ENCODE measurements at regions not wholly inside any gene's neighbourhood (a gene's known extent, or its start where the extent isn't known, plus 50 kb on each side); places are given as distances from the start of the nearest gene placed in this dataset.

DNA sequence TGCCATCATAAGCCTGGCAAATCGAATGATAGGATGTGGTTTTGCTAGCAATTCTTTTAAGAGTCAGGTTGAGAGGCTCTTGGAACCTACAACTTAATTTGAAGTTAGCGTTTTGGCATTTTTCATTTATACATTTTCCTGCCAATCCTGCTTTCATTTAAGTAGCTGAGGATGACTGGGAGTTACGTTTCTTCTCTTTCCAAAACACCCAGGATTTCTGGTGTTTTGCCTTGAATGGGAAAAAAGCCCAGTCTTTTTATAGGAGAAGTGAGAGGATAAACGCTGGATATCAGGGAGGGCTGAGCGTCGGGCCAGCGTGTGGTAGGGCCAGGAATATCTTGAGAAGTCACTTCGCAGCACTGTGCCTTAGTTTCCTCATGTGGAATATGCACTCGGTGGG, 174.2 kb upstream of the HAND2 start:
- DNase-seq (ENCODE audit: low read depth in 2 of 2), result no peak

DNA sequence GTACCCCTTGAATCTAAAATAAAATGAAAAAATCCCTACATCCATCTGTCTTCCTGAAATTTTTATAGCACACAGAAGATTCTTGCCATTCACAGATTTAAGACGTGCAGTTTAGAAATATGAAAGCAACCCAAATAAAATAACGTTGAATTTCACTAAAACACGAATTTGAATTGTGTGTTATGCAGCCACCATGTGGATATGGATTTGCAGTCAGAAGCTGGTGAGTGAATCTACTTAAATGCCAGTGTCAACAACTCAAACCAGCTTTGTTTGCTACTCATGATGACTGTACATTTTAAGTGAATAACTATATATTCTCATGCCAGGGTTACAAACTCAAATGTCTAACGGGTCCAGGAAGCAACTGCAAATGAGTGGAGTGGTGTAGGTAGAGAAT, 173.0 kb upstream of the HAND2 start:
- no peak for DNase-seq (ENCODE audit: low read depth in 2 of 2)

DNA sequence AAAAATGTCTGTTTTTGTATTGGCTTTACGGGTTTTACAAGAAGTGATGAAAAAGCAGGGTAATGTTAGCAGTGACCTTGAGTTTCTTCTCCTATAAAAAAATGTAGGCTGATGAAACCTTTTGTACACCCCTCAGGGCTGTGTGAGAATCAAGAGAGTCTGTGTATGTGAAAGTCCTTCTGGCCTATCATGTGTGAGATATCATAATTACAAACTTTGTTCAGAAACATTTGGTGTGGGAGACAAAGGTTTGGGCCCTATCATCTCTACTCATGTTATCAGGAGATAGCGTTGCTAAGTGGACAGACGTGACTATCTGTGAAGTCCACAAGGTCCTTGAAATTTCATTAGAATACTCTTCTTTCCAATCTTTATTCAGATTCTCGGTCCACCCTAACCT, 170.6 kb upstream of the HAND2 start:
- DNase-seq (ENCODE audit: low read depth in 2 of 2), result no peak

DNA sequence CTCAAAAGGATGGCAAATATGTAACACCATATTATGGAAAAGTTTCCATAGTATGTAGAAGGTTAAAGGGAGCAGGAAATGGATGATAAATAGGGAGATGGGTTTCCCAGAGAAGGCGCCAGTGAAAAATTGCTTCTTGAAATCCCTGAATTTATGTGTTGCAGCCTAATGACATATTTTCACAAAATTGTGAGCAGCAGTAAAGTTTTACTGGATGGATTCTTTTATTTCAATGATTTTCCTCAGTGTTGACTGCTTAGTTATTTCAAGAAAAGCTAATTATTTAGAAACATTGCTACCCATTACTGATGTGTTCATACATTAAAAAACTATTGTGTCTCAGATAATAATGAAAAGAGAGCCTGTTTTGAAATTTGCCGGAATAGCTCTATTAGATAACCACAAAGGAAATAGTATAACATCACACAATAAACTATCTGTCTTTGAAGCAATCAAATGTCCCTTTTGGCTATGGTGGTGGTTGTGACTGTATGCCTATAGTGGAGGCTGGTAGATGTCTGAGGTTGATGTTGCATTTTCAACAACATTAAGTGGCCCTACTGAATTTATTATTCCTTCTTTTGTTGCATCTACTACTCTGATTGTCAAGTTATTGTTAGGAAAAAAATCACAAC, 169.9 kb upstream of the HAND2 start:
- DNase-seq (ENCODE audit: low read depth in 2 of 2), result no peak

DNA sequence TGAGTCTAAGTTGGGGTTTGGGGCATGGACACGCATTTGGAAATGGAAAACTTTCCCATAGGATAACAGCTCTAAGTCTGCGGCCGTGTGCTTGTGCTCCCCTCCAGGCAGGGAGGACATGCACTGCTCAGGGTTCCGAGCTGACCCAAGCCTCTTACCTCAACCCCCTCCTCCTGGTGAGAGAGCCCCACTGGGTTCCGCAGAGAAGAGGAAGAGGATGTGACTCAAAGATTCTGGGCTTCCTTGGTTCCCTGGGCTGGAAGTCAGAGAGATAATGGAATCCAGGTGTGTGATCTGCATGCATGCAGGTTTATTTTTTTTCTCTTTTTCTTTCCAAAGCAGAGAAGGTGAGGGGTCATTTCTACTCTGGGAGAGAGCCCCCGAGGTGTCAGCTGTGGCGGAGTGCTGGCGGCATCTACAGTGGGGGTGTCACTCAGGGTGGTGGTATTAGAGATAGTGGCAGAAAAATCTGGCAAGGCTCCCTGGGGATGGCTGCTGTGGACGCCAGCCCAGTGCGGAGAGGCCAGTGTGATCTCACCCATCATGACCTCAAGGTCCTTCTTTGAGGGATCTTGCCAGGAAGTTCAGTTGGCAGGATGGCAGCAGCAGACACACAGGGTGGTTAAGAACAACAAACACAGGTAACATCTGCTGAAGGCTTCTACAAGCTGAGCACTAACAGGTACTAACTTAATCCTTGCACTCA, 168.7 kb upstream of the HAND2 start:
- DNase-seq (ENCODE audit: low read depth in 2 of 2), result no peak

DNA sequence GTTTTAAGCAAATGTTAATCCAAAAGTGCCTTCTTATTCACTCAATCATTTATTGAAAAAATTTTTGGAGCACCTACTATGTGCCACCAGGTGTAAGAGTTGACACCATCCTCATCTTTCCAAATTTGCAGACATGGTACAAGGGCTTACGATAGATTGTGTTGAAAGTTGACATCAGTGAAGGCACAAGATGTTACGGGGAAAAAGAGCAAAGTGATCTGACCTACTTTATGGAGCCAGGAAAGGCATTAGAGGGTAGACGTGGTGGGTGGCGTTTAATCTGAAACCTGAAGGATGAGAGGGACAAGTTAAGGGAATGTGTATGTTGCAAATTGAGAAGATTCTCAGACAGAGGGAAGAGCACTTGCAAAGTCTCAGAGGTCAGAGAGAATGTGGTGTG, 167.8 kb upstream of the HAND2 start:
- no peak for DNase-seq (ENCODE audit: low read depth in 2 of 2)

DNA sequence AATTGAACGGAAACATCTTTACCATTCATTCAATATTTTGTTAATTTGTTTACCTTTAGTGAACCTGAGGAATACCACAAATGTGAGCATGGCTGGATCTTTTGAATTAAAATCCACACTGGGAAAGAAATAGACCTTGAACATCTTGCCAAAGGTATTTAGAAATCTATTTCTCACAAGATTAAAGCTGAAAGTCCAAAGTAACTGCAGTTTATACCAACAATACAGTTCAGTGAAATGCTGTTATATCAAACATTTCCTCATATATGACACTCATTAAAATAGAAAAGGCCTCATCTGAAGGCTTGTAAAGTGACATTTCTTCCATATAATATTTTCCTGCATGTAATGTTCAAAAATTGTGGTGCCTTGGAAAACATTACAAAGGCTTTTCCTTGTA, 166.5 kb upstream of the HAND2 start:
- DNase-seq (ENCODE audit: low read depth in 2 of 2), result no peak

DNA sequence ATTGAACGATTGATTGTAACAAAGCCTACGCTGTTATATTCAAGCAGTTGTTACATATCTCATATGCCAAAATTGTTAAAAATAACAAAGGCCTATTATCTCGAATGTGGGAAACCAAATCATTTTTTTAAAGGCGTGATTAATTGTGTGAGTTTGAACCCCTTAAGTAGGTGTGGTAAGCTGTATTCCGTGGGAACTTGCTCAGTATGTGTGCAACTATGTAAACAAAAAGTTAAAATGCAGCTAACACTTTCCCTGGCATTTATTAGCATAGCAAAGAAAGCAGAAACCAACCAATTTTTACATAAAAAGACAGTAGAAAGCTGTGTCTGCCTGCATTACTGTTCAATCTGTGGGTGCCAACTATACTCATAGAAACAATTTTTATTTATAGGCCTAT, 166.0 kb upstream of the HAND2 start:
- DNase-seq (ENCODE audit: low read depth in 2 of 2), result no peak

DNA sequence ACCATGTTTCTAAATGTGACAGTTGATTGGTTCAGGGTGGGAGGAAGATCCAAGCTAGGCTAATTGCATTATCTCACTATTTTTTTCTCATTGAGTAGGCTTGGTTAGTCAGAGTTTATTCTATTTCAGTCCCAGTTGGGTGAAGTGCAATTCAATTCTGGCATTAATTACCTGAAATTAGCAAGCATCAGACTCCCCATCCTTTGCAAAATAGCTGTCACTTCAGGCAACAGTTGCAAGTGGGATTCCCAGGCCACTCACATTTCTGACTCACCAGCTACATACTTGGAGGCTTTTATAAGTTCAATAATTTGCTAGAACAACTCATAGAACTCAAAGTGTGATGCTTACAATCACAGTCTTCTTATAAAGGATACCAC, 155.8 kb upstream of the HAND2 start:
- no peak for DNase-seq (ENCODE audit: low read depth in 2 of 2)

DNA sequence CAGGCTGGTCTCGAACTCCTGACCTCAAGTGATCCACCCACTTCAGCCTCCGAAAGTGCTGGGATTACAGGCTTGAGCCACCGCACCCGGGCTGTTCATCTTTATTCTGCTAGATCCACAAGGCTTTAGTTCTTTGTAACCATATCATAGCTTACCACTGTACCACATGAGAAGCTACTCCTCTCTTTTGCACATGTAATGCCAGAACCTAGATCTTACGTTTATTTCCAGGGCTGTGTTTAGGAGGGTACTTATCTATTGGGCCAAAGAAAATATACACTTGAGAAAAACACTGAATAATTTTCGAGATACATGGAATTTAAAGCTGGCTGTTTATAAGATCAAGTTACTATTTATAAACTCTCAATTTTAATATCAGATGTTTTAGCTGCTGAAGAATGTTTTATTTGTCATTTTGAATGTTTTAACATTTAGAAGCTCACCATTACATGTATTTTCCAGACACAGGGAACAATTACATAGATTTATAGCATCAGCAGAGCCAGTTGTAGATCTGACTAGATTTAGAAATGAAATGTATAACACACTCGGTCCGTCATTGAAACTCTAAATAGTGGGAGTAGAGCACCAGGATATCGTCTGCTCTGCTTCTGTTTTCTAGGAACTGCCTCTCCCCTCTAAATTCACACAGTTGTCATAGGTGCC, 155.3 kb upstream of the HAND2 start:
- no peak for DNase-seq (ENCODE audit: low read depth in 2 of 2)

DNA sequence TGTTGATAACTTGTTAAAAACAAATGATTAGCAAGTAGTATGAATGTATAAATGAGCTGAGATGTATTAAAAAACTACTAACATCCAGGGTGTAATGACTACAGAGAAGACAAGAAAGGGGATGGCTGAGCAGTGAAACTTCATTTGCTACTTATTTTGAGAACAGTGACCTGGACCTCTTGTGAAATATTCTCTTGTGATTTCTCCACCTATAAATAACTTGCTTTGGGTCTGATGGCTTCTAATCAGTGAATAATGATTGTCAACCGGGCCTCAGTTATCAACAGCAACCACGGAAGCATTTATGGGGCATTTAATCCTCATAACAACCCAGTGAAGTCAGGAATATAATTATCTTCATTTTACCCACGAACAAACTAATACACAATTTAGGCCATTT, 154.2 kb upstream of the HAND2 start:
- DNase-seq (ENCODE audit: low read depth in 2 of 2), result no peak

DNA sequence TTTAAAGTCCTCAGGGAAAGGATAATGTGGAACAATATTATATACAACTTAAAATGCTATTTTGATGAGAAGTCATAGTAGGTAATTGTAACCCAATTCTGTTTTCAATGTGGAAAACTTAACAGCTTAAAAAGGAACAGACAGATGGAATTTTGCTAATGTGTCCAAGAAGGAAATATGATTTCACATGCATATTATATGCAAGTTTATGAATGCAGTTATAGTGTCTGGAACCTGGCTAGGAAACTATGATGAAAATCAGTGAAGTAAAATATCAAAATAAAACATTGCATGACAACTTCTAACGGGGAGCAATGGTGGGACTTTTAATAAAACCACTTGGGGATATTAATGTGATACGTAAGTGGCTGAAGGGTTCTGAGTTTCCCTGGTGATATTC, 152.6 kb upstream of the HAND2 start:
- DNase-seq (ENCODE audit: low read depth in 2 of 2), result no peak

DNA sequence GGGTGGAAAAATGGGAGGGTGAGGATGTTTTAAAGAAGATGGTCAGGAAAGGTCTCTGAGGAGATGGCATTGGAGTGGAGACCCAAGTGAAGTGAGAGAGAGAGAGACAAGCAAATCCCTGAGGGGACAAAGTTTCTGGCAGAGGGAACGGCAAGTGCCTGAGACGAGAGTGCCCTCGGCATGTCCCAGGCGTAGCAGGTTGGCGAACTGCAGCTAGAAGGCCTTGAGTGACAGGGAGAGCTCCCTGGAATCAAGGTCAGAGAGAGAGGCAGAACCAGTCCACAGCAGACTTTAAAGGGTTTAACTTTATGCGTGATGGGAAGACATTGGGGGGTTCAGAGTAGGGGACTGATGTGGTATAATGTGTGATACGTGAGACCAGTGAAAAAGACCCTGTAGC, 150.2 kb upstream of the HAND2 start:
- no peak for DNase-seq (ENCODE audit: low read depth in 2 of 2)

DNA sequence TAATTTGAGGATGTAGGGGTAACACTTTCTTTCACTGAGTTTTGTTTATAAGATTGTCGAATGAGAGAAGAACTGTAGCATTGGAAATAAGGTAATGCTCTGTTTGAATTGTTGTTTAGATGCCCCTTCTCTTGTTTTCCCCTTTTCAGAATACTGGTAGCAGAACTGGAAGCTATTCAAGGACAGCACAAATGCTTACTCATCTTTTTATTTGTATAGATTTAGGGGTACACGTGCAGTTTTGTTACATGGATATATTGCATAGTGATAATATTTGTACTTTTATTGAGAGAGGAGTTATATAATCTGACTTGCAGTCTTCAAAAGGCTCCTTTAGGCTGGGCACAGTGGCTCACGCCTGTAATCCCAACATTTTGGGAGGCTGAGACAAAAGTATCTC, 145.4 kb upstream of the HAND2 start:
- DNase-seq (ENCODE audit: low read depth in 2 of 2), result no peak

DNA sequence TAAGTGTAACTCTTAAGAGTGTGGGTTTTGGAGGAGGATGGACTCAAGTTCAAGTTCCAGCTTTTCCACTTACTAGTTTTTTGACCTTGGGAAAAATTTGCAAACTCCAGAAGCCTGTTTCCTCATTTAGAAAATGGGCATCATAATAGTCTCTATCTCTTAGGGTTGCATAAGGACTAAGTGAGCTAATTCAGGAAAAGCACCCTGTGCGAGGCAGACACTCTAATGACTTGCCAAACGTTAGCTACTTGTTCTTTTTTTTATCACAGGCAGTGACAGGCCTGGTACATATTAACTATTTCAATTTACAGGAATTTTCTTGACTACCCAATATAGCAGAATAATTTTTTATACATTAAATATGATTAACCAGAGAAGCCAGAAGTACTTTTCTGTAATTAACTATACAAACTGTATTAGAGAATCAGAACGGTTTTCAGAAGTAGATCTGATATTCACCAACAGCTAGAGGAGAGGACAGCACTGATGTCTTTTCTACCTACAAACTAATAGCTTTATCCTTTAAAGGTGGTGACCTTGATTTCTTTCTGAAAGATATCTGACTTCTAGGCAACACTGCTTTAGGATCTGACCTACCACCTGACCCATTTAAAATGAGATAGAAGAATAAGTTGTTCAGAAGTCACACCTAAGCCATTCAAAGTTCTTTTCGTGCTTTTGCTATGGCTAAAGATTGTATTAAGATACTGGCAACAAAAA, 139.6 kb upstream of the HAND2 start:
- DNase-seq (ENCODE audit: low read depth in 2 of 2), result no peak

DNA sequence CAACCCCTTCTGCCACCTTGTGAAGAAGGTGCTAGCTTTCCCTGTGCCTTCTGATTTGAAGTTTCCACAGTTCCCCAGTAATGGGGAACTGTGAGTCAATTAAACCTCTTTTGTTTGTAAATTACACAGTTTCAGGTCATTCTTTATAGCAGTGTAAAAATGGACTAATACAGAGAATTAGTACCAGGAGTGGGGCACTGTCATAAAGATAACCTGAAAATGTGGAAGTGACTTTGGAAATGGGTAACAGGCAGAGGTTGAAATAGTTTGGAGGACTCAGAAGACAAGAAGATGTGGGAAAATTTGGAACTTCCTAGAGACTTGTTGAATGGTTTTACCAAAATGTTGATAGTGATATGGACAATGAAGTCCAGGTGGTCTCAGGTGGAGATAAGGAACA, 131.0 kb upstream of the HAND2 start:
- no peak for DNase-seq (ENCODE audit: low read depth in 2 of 2)

DNA sequence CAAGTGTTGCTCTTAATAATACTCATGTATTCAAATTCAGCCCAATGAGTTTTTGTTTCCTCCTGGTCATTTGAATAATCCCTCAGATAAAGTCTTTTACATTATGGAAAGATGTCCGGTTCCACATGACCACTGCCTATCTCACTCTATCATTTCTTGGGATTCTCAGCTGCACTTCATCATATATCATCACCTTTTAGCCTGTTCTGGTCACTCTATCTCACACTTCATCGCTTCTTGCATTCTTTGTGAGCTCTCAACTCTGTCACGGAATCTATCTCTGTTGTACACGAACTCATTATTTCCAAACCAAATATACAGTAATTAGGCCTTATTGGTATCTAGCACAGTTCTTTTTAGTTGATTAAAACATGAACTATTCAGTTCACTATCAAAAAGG, 126.9 kb upstream of the HAND2 start:
- DNase-seq (ENCODE audit: low read depth in 2 of 2), result no peak

DNA sequence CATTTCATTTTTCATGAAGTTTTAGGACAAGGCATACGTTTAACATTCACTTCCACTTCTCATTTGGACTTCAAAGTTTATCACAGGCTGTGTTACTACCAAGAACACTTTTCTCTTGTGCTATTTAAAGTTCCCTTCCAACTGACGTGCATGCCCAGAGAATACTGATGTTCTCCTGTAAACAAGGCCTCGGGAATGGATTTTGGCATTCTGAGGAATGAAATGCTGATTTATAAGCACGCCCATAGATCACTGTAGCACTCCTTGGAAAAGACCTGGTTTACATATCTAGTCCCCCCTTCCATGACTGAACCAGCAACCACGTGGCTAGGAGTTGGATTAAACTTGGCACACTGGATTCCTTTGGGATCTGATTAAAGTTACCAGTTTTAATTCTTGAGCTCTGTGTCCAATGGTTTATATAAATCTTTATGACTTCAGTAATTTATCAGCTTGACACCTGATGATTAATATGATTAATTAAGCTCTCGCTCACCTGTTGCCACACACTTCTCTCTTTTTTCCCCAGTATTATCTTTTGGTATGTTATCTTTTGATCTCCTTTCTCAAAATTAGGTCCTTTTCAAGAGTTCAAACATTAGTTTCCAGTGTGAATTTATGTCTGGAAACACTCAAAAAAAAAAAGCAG, 122.4 kb upstream of the HAND2 start:
- no peak for DNase-seq (ENCODE audit: low read depth in 2 of 2)

DNA sequence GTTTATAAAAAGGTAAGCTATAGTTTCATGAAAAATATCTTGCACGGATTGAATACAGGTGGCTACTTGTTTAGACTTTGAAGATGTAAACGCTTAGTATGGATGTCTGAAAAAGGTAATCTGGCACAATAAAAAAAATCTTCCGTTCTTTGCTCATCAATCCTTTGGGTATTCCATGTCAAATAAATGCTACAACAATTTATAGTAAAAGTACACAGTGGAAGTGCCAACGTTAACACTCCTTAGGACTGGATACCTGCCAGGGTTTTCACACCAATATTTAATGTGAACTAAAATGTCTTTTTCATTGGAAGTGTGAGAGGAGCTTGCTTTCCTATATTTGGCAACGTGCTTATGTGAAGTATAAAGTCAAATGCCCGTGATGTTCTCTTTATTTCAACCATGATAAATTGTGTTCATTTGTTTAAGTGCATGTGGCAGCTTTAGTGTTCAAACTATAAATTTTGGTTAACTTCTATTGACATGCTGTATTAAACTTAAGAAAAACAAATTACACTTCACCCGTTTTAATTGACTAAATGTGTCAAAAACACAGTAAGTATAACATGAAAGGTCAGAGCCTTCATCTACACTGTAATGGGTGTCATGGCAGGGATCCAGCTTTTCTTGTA, 121.7 kb upstream of the HAND2 start:
- no peak for DNase-seq (ENCODE audit: low read depth in 2 of 2)

DNA sequence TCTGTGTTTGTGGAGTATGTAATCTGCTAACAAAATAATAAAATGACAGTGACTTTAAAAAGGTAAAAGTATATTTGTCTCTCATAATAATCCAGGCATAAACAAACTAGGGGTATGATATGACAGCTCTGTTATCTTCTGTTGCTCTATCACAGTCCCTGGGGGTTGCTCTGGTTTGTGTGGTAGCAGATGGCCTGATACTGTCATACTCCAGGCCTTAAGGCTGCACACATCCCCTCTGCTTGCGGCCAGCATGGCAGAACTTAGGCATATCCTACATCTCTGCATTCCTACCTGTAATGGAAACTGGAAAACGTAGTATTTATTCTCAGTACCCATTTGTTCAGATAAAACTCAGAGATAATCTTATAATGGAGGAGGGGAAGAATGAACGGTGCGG, 117.9 kb upstream of the HAND2 start:
- no peak for DNase-seq (ENCODE audit: low read depth in 2 of 2)

DNA sequence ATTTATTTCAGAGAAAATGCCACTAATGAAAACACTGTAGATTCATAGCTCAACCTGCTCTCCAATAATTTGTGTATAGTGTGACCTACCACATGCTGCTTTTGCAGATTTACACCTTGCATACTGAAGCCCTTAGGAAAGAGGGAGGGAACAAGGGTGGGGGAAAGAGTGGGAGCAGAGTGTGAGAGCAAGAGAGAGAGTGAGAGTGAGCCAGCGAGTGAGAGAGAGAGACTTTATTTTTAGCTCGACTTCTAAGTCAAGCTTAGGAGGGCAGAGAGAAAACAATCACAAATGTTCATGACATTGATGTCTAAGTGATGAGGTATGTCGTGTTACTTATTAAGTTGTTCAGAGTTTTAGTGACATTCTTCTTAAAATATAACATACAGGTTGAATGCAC, 112.5 kb upstream of the HAND2 start:
- DNase-seq (ENCODE audit: low read depth in 2 of 2), result no peak

DNA sequence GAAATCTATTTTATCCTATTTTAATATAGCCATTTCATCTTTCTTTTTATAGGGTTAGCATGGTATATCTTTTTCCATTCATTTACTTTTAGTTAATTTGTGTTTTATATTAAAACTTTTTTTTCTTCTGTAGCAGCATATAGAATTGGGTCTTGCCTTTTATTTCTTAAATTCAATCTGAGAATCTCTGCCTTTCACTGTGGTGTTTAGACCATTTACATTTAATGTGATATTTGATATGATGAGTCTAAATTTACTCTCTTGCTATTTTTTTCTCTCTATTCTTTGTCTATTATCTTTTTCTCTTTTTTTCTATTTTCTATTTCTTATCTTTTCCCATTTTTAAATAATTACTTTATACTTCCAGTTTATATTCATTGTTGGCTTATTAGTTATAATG, 105.4 kb upstream of the HAND2 start:
- no peak for DNase-seq (ENCODE audit: low read depth in 2 of 2)
